ENCODE measurements at regions not wholly inside any gene's neighbourhood (a gene's known extent, or its start where the extent isn't known, plus 50 kb on each side); places are given as distances from the start of the nearest gene placed in this dataset.

- no peak for DNase-seq (ENCODE audit: low spot score)
These were observed 245.6 kb upstream of the ATP2B1 start for GRCh38 chr12:89954259-89954658.

GRCh38 chr12:89951694-89952060 is 243.0 kb upstream of the ATP2B1 start:
- DNase-seq (ENCODE audit: low spot score), result no peak

DNA sequence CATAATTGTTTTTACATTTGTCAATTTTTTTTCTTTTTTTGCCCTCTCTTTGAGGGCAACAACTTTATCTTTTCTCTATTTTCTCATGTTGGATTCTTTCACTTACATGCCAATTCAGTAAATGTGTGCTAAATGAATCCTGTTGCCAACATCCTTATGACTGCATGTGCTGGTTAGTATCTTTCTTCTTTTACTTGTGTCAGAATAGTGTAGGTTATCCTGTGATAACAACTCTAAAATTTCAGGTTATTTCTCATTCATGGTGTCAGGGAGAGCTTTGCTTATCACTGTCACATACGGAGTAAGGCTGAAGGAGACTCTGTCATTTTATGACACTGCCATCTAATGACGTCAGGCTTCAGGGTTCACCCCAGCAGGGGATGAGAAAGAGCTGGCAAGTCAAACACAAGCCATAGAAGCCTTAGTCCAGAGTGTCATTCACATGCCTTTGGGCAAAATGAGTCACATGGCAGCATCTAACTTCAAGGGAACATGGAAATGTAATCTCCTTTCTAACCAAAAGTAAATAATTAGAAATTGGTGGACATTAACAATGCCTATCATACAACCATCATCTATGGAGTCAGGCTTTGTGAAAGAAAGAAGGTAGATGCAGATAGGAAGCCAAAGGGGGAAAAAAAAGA is 242.5 kb upstream of the ATP2B1 start:
- DNase-seq (ENCODE audit: low spot score), result no peak

DNA sequence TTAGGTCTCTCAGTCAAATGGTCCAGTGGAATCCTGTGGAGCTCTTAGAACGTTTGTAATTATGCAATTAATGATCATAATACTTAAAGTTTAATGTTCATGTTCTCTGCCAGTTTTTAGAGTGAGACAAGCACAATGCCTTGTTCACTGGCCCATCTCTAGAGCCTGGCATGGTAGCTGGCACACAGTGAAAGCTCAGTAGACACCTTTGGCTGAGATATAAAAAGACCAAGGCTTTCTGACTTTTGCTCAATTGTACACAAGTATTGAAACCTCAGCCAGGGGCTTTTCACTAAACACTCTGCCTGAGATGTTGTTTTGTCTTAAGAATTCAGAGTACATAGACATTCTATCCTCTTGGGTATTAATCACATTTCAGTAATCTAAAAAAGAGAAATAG is 241.8 kb upstream of the ATP2B1 start:
- no peak for DNase-seq (ENCODE audit: low spot score)

GRCh38 chr12:89949457-89950195 is 241.0 kb upstream of the ATP2B1 start:
- no peak for DNase-seq (ENCODE audit: low spot score)

GRCh38 chr12:89948271-89949175 is 239.9 kb upstream of the ATP2B1 start:
- no peak for DNase-seq (ENCODE audit: low spot score)

DNA sequence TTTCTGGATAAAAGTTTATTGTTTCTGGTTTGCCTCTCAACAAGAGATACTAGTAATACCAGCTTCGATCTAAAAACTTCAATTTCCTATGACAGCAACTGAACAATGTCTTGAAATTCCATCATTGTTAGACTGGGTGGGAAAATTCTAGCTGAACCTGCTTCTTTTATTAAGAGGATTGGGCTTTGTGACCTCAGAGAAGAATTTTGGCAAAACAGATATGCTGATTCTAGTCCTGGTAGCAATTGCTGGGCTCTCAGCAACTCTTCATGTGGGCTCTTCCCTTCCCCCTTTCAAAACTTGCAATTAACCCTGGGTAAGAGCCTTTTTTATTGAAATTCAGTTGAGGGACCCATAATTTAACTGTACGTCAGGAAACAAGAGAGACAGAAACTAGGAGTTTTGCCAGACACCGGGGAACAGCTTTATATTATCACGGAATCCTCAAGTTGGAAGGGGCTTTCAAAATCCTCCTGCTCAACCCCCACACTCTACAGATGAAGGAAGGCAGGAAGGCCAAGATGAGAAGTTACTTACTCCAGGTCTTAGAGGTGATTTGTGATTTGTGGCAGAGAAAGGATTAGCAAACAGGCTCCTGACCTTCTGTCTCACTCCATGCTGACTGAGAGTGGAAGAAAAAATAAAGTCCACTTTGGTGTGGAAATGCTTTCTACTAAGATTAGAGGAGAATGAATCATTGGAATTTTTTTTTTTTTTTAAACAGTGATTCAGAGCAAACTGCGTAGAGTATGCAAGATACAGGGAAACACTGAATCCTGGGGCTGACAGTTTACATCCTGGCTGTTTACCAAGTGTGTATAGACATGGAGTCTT is 239.0 kb upstream of the ATP2B1 start:
- no peak for DNase-seq (ENCODE audit: low spot score)

GRCh38 chr12:89946518-89947135 is 238.0 kb upstream of the ATP2B1 start:
- no peak for DNase-seq (ENCODE audit: low spot score)

- no peak for DNase-seq (ENCODE audit: low spot score)
These were observed 236.5 kb upstream of the ATP2B1 start for GRCh38 chr12:89945123-89945522.

DNA sequence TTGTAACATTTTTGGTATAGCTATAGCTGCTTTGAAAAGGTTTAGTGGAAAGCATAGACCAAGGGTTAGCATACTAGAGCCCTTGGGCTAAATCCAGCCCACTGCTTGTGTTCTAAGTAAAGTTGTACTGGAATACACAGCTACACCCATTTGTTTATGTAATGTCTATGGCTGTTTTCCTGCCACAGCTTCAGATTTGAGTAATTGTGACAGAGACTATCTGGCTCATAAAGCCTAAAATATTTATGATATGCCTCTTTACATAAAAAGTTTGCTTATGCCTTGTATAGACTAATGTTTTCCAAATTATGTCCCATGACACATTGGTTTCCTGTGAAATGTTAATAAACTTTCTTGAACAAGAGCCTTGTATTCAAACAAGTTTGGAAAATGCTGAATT is 234.8 kb upstream of the ATP2B1 start:
- no peak for DNase-seq (ENCODE audit: low spot score)

- DNase-seq (ENCODE audit: low spot score), result no peak
These were observed 232.8 kb upstream of the ATP2B1 start for GRCh38 chr12:89941436-89941835.

GRCh38 chr12:89939522-89940215 is 231.0 kb upstream of the ATP2B1 start:
- no peak for DNase-seq (ENCODE audit: low spot score)

- DNase-seq (ENCODE audit: low spot score), result no peak
These were observed 228.0 kb upstream of the ATP2B1 start for GRCh38 chr12:89936631-89937030.

GRCh38 chr12:89935850-89936249 is 227.2 kb upstream of the ATP2B1 start:
- no peak for DNase-seq (ENCODE audit: low spot score)

DNA sequence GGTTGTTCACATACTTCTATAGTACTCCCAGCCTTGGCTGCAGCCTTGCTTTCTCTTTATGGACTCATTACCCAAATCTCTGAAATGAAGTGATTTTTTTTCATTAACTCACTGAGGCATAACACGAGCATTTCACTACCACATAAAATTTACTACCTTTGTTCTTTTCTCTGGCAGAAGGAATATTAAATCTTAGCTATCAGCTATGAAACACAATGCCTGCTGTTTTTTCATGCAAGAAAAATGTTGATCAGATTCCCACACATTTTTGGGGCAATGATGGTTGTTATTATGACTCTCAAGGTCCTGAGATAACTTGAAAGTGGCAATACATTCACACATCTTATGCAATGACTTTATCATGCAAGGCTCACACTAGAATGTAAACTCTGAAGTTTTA is 225.3 kb upstream of the ATP2B1 start:
- DNase-seq (ENCODE audit: low spot score), result no peak

DNA sequence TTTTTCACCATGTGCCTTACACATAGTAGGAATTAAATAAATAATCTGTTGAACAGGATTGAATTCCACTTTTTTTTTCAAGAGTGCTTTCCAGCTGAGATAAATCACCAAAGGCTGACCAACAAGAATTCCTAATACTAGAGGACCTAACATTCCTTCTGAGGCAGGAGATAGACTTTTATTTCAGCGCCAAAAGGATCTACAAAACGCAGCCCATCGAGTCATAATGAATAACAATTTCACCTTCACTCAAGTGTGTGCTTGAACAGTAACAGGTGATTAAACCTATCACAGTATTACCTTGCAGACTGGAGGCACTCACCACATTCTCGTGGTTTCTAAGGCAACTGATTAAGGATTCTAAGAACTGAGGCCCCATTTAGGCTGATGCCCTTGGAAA is 224.3 kb upstream of the ATP2B1 start:
- DNase-seq (ENCODE audit: low spot score), result no peak

GRCh38 chr12:89928467-89928866 is 219.8 kb upstream of the ATP2B1 start:
- no peak for DNase-seq (ENCODE audit: low spot score)

- DNase-seq (ENCODE audit: low spot score), result peak; percentile 31
These were observed 218.6 kb upstream of the ATP2B1 start for GRCh38 chr12:89927226-89927698.

GRCh38 chr12:89924191-89924590 is 215.6 kb upstream of the ATP2B1 start:
- DNase-seq (ENCODE audit: low spot score), result no peak

- no peak for DNase-seq (ENCODE audit: low spot score)
These were observed 214.5 kb upstream of the ATP2B1 start for GRCh38 chr12:89923091-89923490.

- no peak for DNase-seq (ENCODE audit: low spot score)
These were observed 212.2 kb upstream of the ATP2B1 start for GRCh38 chr12:89920866-89921265.

Data from Ammon's horn (tissue), 1 donor.